Endothelial cell of umbilical vein (primary cell): ENCODE measurements at regions not wholly inside any gene's neighbourhood (a gene's known extent, or its start where the extent isn't known, plus 50 kb on each side); places are given as distances from the start of the nearest gene placed in this dataset.

Source experiments
- BruUV-seq: library from RNA; stranded (reverse); fragments of 400-500 nt; replicated peaks from 2 replicates; lab custom pipeline; 2021; lab: Mats Ljungman, UMichigan
- CTCF ChIA-PET: fragments of 300-600, 350-600 bp; sonication (Branson Sonifier 250); formaldehyde crosslinking; loops from one replicate; lab custom pipeline; 2021; ENCODE audit warnings: antibody characterized with exemption, inconsistent platforms; lab: Charles Lee
- POLR2A ChIA-PET: fragments of 300-600, 350-600 bp; sonication (Branson Sonifier 250); formaldehyde crosslinking; loops from one replicate; lab custom pipeline; 2021; ENCODE audit warnings: antibody characterized with exemption, inconsistent platforms; lab: Charles Lee
- DNase-seq: peaks from one replicate; pipeline ENCODE4 v3.0.0-alpha.2; 2011; ENCODE audit warnings: low read depth, low spot score
- FAIRE-seq: peaks from 2 replicates; lab custom pipeline; 2011; peaks lifted over from hg19 to GRCh38; lab: Jason Lieb, UNC
- H2AFZ ChIP-seq: 2 replicates; pipeline ENCODE4 v1.6.0; 2012; ENCODE audit warnings: low read depth, low read length, control low read depth, inconsistent platforms
- H3K27ac ChIP-seq: 2 replicates; pipeline ENCODE4 v1.5.1; 2011; ENCODE audit warnings: low read depth, mild to moderate bottlenecking, control low read depth, low read length, moderate library complexity; ENCODE audit not compliant: insufficient read depth
- H3K27me3 ChIP-seq, 2 experiments: 2 replicates each; pipeline versions ENCODE4 v1.6.0 to v1.6.1; 2011; ENCODE audit warnings: low read length in 2 of 2, mixed read lengths in 1 of 2; ENCODE audit not compliant: control insufficient read depth in 2 of 2, insufficient read depth in 2 of 2
- H3K36me3 ChIP-seq, 2 experiments: 2 replicates in 1 of 2; 3 replicates in 1 of 2; pipeline ENCODE4 v1.5.1; 2011; ENCODE audit warnings: low read length in 2 of 2, mild to moderate bottlenecking in 1 of 2, moderate library complexity in 1 of 2; ENCODE audit not compliant: control insufficient read depth in 2 of 2, insufficient read depth in 2 of 2; ENCODE audit errors: extremely low read depth in 1 of 2
- H3K4me1 ChIP-seq: 3 replicates; pipeline ENCODE4 v1.5.1; 2011; ENCODE audit warnings: mild to moderate bottlenecking, low read length; ENCODE audit not compliant: control insufficient read depth, insufficient read depth; ENCODE audit errors: extremely low read depth
- H3K4me2 ChIP-seq: 2 replicates; pipeline ENCODE4 v1.6.1; 2011; ENCODE audit warnings: low read length, control low read depth, mixed read lengths; ENCODE audit not compliant: insufficient read depth
- H3K4me3 ChIP-seq, 3 experiments: fragments of 200-600 bp in 1 of 3; sonication (generic), shearing (Covaris generic) in 1 of 3; replicated peaks in 1 of 3; 2 replicates each; pipeline ENCODE4 v1.5.1; 2011 to 2016; ENCODE audit warnings: control low read depth in 3 of 3, low read length in 3 of 3, mild to moderate bottlenecking in 2 of 3, inconsistent platforms in 1 of 3, low read depth in 1 of 3, moderate library complexity in 1 of 3; ENCODE audit not compliant: insufficient read depth in 1 of 3
- H3K79me2 ChIP-seq: 2 replicates; pipeline ENCODE4 v1.6.0; 2012; ENCODE audit warnings: low read length, inconsistent platforms; ENCODE audit not compliant: control insufficient read depth, insufficient read depth
- H3K9ac ChIP-seq: replicated peaks from 2 replicates; pipeline ENCODE3; 2011; ENCODE audit warnings: low read length, control low read depth; ENCODE audit not compliant: insufficient read depth; ENCODE audit errors: extremely low read depth
- H3K9me1 ChIP-seq: replicated peaks from 3 replicates; pipeline ENCODE4 v1.6.0; 2011; ENCODE audit warnings: mild to moderate bottlenecking, low read length; ENCODE audit not compliant: control insufficient read depth, insufficient read depth; ENCODE audit errors: extremely low read depth
- H3K9me3 ChIP-seq: replicated peaks from 2 replicates; pipeline ENCODE4 v1.5.1; 2012; ENCODE audit warnings: low read length, inconsistent platforms; ENCODE audit not compliant: control insufficient read depth, insufficient read depth
- H4K20me1 ChIP-seq: replicated peaks from 2 replicates; pipeline ENCODE3; 2011; ENCODE audit warnings: mild to moderate bottlenecking, low read length; ENCODE audit not compliant: control insufficient read depth, insufficient read depth; ENCODE audit errors: extremely low read depth
- EZH2 ChIP-seq: IDR thresholded peaks from 2 replicates; pipeline ENCODE4 v1.6.1; 2012; ENCODE audit warnings: borderline replicate concordance, low read depth, mild to moderate bottlenecking, moderate library complexity, low read length, inconsistent platforms; ENCODE audit not compliant: severe bottlenecking
- FOS ChIP-seq: IDR thresholded peaks from 2 replicates; pipeline ENCODE4 v1.6.1; 2011; ENCODE audit warnings: mild to moderate bottlenecking, low read length, moderate library complexity, borderline replicate concordance; ENCODE audit not compliant: insufficient read depth
- GATA2 ChIP-seq: IDR thresholded peaks from 2 replicates; pipeline ENCODE4 v1.7.0; 2011; ENCODE audit warnings: low read depth, mild to moderate bottlenecking, moderate library complexity, mixed read lengths, low read length; ENCODE audit not compliant: insufficient read length, insufficient read depth
- JUN ChIP-seq: IDR thresholded peaks from 2 replicates; pipeline ENCODE4 v1.6.1; 2011; ENCODE audit warnings: borderline replicate concordance, low read depth; ENCODE audit not compliant: insufficient read length, insufficient read depth
- MYC ChIP-seq: IDR thresholded peaks from one replicate; pipeline ENCODE4 v1.6.1; 2011; ENCODE audit warnings: mild to moderate bottlenecking, low read depth, low read length
- POLR2A ChIP-seq: IDR thresholded peaks from 2 replicates; pipeline ENCODE4 v1.6.1; 2012; ENCODE audit warnings: low read depth, mild to moderate bottlenecking, control low read depth, low read length
- POLR2AphosphoS5 ChIP-seq: IDR thresholded peaks from 2 replicates; pipeline ENCODE4 v1.6.1; 2012; ENCODE audit warnings: low read depth, mild to moderate bottlenecking, control low read depth, low read length, moderate library complexity; ENCODE audit not compliant: insufficient read depth
- dilution Hi-C: fragments of 300-500 bp; cut with MboI; formaldehyde crosslinking; loops from one replicate; pipeline ENCODE4 v1.15.0; 2019; ENCODE audit warnings: low sequenced_read_pairs; ENCODE audit not compliant: extremely low pct_ligation_motif_present
- intact Hi-C: fragments of 100-400 bp; cut with micrococcal nuclease; formaldehyde crosslinking; loops from one replicate; pipeline ENCODE4 v1.10.0; 2022
- TF ChIP-seq, protein P1 (sequence below), 2 donors: IDR thresholded peaks; 1 replicate in 1 of 2; 2 replicates in 1 of 2; pipeline ENCODE4 v1.5.1; 2011; ENCODE audit warnings: low read length in 2 of 2, mild to moderate bottlenecking in 2 of 2, moderate library complexity in 2 of 2, control low read depth in 1 of 2, inconsistent platforms in 1 of 2, low read depth in 1 of 2; ENCODE audit not compliant: insufficient read depth in 1 of 2; ENCODE audit errors: extremely low read depth in 1 of 2
- TF ChIP-seq, protein P2 (sequence below): IDR thresholded peaks from 2 replicates; pipeline ENCODE4 v1.6.1; 2011; ENCODE audit not compliant: insufficient read depth, insufficient read length

GRCh38 chr10:65622608-65623007 lies 1303.2 kb upstream of the LRRTM3 start:
- no peaks in the 10 kb centered on the region for H3K4me1 ChIP-seq
- no peak overlapping the region for H3K4me2 ChIP-seq
- no peaks in the 10 kb centered on the region for H3K9me1 ChIP-seq
- no peak overlapping the region for H3K27ac ChIP-seq
- FAIRE-seq = no peak
- no peaks in the 10 kb centered on the region for H3K79me2 ChIP-seq
- no peaks in the 10 kb centered on the region for H3K9me3 ChIP-seq
- no peak overlapping the region for H3K4me3 ChIP-seq
- POLR2A ChIA-PET = no interaction called here
- CTCF ChIA-PET = no interaction called here
- no peaks in the 10 kb centered on the region for H4K20me1 ChIP-seq
- no peak for DNase-seq
- BruUV-seq = no TSS peak
- dilution Hi-C loops (no loop called here), intact Hi-C loops (no loop called here)
- no peak overlapping the region for H2AFZ ChIP-seq
- no peak for TF ChIP-seq FOS
- H3K36me3 ChIP-seq = no peaks in the 10 kb centered on the region
- H3K9ac ChIP-seq = no peak overlapping the region
- H3K27me3 ChIP-seq = no peaks in the 10 kb centered on the region

DNA sequence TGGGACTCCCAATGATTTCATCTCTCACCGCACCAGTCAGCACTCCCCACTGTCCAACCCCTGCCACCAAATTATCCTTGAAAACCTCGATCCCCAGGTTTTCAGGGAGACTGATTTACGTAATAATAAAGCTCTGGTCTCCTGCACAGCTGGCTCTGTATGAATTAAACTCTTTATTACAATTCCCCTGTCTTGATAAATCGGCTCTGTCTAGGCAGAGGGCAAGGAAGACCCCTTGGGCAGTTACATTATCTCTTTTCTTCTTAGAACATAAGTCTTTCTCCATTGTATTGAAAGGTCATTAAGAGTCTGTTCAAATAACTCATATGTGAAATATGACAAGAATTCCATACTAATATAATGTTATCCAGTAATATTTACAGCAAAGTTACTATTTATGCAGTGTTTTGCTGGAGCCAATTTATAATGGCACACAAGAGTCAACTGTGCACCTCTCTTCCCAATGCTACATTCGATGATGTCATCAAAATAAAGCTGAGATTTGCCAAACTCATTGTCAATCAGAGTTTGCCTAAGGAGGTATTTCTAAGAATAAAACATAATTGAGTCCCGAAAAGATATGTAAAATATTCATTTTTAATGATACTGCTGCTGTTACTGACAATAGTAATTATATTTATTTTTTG lies 1297.2 kb upstream of the LRRTM3 start:
- no TSS peak for BruUV-seq
- CTCF ChIA-PET = no interaction called here

More for the DNA sequence above, 1297.2 kb upstream of the LRRTM3 start:
- dilution Hi-C loops (no loop called here), intact Hi-C loops (no loop called here)
- H2AFZ ChIP-seq = no peak overlapping the region
- POLR2A ChIA-PET = no interaction called here
- no peak overlapping the region for H3K4me3 ChIP-seq
- H3K79me2 ChIP-seq = no peaks in the 10 kb centered on the region
- H3K4me1 ChIP-seq = no peaks in the 10 kb centered on the region
- no peak overlapping the region for H3K9ac ChIP-seq
- FAIRE-seq (no peak), DNase-seq (no peak)
- H3K9me3 ChIP-seq = no peaks in the 10 kb centered on the region
- H4K20me1 ChIP-seq = no peaks in the 10 kb centered on the region
- no peaks in the 10 kb centered on the region for H3K36me3 ChIP-seq
- no peaks in the 10 kb centered on the region for H3K9me1 ChIP-seq
- H3K27ac ChIP-seq = no peak overlapping the region
- TF ChIP-seq EZH2 = no peak
- TF ChIP-seq, protein P1, sequence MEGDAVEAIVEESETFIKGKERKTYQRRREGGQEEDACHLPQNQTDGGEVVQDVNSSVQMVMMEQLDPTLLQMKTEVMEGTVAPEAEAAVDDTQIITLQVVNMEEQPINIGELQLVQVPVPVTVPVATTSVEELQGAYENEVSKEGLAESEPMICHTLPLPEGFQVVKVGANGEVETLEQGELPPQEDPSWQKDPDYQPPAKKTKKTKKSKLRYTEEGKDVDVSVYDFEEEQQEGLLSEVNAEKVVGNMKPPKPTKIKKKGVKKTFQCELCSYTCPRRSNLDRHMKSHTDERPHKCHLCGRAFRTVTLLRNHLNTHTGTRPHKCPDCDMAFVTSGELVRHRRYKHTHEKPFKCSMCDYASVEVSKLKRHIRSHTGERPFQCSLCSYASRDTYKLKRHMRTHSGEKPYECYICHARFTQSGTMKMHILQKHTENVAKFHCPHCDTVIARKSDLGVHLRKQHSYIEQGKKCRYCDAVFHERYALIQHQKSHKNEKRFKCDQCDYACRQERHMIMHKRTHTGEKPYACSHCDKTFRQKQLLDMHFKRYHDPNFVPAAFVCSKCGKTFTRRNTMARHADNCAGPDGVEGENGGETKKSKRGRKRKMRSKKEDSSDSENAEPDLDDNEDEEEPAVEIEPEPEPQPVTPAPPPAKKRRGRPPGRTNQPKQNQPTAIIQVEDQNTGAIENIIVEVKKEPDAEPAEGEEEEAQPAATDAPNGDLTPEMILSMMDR (IDR thresholded peaks at IDR 0.05; ENCODE audit: extremely low read depth in 1 of 2, insufficient read depth in 1 of 2, low read depth in 1 of 2, low read length in 2 of 2) = no peak
- TF ChIP-seq POLR2AphosphoS5 = no peak
- TF ChIP-seq, protein P2, sequence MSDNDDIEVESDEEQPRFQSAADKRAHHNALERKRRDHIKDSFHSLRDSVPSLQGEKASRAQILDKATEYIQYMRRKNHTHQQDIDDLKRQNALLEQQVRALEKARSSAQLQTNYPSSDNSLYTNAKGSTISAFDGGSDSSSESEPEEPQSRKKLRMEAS = no peak
- no peak for TF ChIP-seq POLR2A
- TF ChIP-seq FOS = no peak
- no peak for TF ChIP-seq JUN
- no peak for TF ChIP-seq GATA2
- no peak for TF ChIP-seq MYC
- H3K27me3 ChIP-seq = no peaks in the 10 kb centered on the region
- no peak overlapping the region for H3K4me2 ChIP-seq
